GM18505 (cell line): ENCODE measurements at regions not wholly inside any gene's neighbourhood (a gene's known extent, or its start where the extent isn't known, plus 50 kb on each side); places are given as distances from the start of the nearest gene placed in this dataset.

ENCODE experiments used
- ATAC-seq: cut with Tn5 transposase; IDR thresholded peaks from one replicate; pipeline ENCODE4 v1.9.1; 2021; ENCODE audit not compliant: unreplicated experiment
- POLR2A ChIP-seq: IDR thresholded peaks from 4 replicates; pipeline ENCODE4 v1.6.1; 2011; ENCODE audit warnings: borderline replicate concordance; ENCODE audit not compliant: insufficient read depth, insufficient read length; ENCODE audit errors: extremely low read depth

- ATAC-seq = no peak
- no peak for TF ChIP-seq POLR2A
These were observed 96.0 kb upstream of the RIOK3 start for GRCh38 chr18:23356915-23357601.

- TF ChIP-seq POLR2A = no peak
- ATAC-seq = no peak
These were observed 95.0 kb upstream of the RIOK3 start for GRCh38 chr18:23357996-23358594.

- ATAC-seq = no peak
- TF ChIP-seq POLR2A = no peak
These were observed 93.7 kb upstream of the RIOK3 start for GRCh38 chr18:23359421-23359820.

GRCh38 chr18:23363865-23364570 is 89.1 kb upstream of the RIOK3 start:
- TF ChIP-seq POLR2A = no peak
- no peak for ATAC-seq

GRCh38 chr18:23365602-23366001 is 87.5 kb upstream of the RIOK3 start:
- no peak for TF ChIP-seq POLR2A
- ATAC-seq = no peak

- TF ChIP-seq POLR2A = no peak
- ATAC-seq = no peak
These were observed 83.8 kb upstream of the RIOK3 start for GRCh38 chr18:23369266-23369665.

- TF ChIP-seq POLR2A = no peak
- no peak for ATAC-seq
These were observed 79.5 kb upstream of the RIOK3 start for GRCh38 chr18:23373570-23373969.

GRCh38 chr18:23377669-23378301 is 75.3 kb upstream of the RIOK3 start:
- ATAC-seq = no peak
- no peak for TF ChIP-seq POLR2A

- TF ChIP-seq POLR2A = no peak
- ATAC-seq = no peak
These were observed 74.8 kb upstream of the RIOK3 start for GRCh38 chr18:23378302-23378686.

GRCh38 chr18:23380001-23380550 is 73.0 kb upstream of the RIOK3 start:
- TF ChIP-seq POLR2A = no peak

GRCh38 chr18:23380817-23381216 is 72.3 kb upstream of the RIOK3 start:
- no peak for ATAC-seq
- no peak for TF ChIP-seq POLR2A

More at GRCh38 chr18:23380001-23380550, 73.0 kb upstream of the RIOK3 start:
- ATAC-seq = no peak

- TF ChIP-seq POLR2A = no peak
- no peak for ATAC-seq
These were observed 69.6 kb upstream of the RIOK3 start for GRCh38 chr18:23383494-23383893.
